ENCODE measurements at regions not wholly inside any gene's neighbourhood (a gene's known extent, or its start where the extent isn't known, plus 50 kb on each side); places are given as distances from the start of the nearest gene placed in this dataset.

GRCh38 chr1:80202118-80202517, 1195.6 kb upstream of the ADGRL4 start:
- TF ChIP-seq POLR2AphosphoS5 (IDR thresholded peaks at IDR 0.05; ENCODE audit: borderline replicate concordance, low read depth, low read length) (no peak), EZH2 (IDR thresholded peaks at IDR 0.05) (no peak)

All from SK-N-MC (cell line).